ENCODE measurements at regions not wholly inside any gene's neighbourhood (a gene's known extent, or its start where the extent isn't known, plus 50 kb on each side); places are given as distances from the start of the nearest gene placed in this dataset.
"Not testable (repeated sequence)": the region's sequence is repeated elsewhere in the genome, so short reads cannot be mapped to it uniquely, and the experiment has no call there.

DNA sequence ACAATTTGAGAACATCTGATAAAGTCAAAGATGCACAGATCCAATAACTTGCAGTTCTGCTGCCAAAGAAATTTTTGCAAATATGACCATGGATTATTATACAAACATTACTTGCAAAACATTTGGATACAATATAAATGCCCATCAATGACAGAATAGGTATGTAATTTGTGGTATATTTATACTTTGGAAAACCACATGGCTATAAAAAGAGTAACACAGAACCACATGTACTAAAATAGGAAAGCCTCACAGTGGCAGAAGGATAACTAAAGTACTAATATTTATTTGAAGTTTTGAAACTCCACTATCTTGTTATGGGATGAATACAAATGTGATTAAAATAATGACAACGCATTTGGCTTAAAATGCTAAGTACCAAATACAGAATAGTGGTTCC, 51.8 kb upstream of the DNAJC10 start:
- H3K9me3 ChIP-seq, result no peaks in the 10 kb centered on the region
- no peak for TF ChIP-seq POLR2A (IDR thresholded peaks at IDR 0.05)
- TF ChIP-seq, protein P1, sequence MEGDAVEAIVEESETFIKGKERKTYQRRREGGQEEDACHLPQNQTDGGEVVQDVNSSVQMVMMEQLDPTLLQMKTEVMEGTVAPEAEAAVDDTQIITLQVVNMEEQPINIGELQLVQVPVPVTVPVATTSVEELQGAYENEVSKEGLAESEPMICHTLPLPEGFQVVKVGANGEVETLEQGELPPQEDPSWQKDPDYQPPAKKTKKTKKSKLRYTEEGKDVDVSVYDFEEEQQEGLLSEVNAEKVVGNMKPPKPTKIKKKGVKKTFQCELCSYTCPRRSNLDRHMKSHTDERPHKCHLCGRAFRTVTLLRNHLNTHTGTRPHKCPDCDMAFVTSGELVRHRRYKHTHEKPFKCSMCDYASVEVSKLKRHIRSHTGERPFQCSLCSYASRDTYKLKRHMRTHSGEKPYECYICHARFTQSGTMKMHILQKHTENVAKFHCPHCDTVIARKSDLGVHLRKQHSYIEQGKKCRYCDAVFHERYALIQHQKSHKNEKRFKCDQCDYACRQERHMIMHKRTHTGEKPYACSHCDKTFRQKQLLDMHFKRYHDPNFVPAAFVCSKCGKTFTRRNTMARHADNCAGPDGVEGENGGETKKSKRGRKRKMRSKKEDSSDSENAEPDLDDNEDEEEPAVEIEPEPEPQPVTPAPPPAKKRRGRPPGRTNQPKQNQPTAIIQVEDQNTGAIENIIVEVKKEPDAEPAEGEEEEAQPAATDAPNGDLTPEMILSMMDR (IDR thresholded peaks at IDR 0.05), result no peak
- TF ChIP-seq EP300 (IDR thresholded peaks at IDR 0.05), result no peak
- TF ChIP-seq POLR2AphosphoS5 (IDR thresholded peaks at IDR 0.05), result no peak
- H3K4me3 ChIP-seq, result no peak overlapping the region
- no peaks in the 10 kb centered on the region for H3K36me3 ChIP-seq
- WGBS, 5 donors, result 48 to 77% (median 66%) methylated on average over 1 of the region's 1 CpG
- DNase-seq, result no peak
- H3K27me3 ChIP-seq, result no peaks in the 10 kb centered on the region
- no peak overlapping the region for H3K27ac ChIP-seq
- no peaks in the 10 kb centered on the region for H3K4me1 ChIP-seq
- intact Hi-C loops (cut with DNase I; ENCODE audit: low total_unique reads), result no loop called here

DNA sequence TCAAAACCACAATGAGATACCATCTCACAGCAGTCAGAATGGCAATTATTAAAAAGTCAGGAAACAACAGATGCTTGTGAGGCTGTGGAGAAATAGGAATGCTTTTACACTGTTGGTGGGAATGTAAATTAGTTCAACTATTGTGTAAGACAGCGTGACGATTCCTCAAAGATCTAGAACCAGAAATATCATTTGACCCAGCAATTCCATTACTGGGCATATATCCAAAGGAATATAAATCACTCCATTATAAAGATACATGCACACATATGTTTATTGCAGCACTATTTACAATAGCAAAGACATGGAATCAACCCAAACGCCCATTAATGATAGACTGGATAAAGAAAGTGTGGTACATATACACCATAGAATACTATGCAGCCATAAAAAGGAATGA, 50.6 kb upstream of the DNAJC10 start:
- H3K4me1 ChIP-seq; DNase-seq; H3K4me3 ChIP-seq; intact Hi-C loops (cut with DNase I; ENCODE audit: low total_unique reads); H3K9me3 ChIP-seq; H3K27ac ChIP-seq; H3K27me3 ChIP-seq; H3K36me3 ChIP-seq: not testable (repeated sequence)
- 62 to 78% (median 75%) methylated on average over 3 of the region's 3 CpGs for WGBS, 5 donors

Data from stomach (tissue), 8 donors.